ENCODE measurements at regions not wholly inside any gene's neighbourhood (a gene's known extent, or its start where the extent isn't known, plus 50 kb on each side); places are given as distances from the start of the nearest gene placed in this dataset.

DNA sequence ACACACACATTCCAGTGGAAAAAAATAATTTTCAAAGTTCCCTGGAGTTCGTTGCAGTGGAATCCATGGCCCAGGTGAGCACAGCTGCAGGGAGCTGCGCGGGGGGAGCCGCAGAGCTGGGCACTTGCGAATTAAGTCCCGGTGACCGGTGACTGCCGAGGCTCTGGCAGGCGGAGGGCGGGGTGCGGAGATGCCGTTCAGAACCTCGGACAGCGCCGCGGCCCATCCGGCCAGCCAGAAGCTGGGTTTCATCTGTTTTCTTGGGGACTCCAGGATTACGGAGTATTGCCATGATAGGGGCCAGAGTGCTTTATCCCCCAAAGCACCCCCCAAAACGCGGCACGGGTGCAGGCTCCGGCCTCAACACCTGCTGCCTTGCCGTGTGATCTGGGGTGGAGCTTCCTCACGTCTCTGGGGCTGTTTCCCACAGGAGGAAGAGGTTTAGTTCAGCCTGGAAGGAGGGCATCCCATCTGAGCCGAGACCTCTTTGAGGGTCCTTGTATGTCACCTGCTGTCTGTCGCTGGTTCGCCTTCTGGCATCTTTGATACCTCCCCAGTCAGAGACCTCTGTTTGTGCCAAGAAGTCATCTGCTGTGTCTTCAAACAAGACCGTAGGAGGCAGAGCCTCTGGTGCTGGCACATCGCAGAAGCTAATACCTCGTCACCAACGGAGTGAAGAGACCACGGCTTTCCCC lies 99.4 kb downstream of the YTHDF1 start:
- TF ChIP-seq RFX5 (IDR thresholded peaks at IDR 0.05) (no peak), NR3C1 (IDR thresholded peaks at IDR 0.05) (no peak), JUNB (IDR thresholded peaks at IDR 0.05) (no peak), HDAC2 (IDR thresholded peaks at IDR 0.05) (no peak), RAD21 (conservative IDR thresholded peaks at IDR 0.05 in 1 of 2, IDR thresholded peaks at IDR 0.05 in 1 of 2) (no peak)
- TF ChIP-seq, protein P1, sequence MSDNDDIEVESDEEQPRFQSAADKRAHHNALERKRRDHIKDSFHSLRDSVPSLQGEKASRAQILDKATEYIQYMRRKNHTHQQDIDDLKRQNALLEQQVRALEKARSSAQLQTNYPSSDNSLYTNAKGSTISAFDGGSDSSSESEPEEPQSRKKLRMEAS (IDR thresholded peaks at IDR 0.05), result no peak
- TF ChIP-seq, protein P2, sequence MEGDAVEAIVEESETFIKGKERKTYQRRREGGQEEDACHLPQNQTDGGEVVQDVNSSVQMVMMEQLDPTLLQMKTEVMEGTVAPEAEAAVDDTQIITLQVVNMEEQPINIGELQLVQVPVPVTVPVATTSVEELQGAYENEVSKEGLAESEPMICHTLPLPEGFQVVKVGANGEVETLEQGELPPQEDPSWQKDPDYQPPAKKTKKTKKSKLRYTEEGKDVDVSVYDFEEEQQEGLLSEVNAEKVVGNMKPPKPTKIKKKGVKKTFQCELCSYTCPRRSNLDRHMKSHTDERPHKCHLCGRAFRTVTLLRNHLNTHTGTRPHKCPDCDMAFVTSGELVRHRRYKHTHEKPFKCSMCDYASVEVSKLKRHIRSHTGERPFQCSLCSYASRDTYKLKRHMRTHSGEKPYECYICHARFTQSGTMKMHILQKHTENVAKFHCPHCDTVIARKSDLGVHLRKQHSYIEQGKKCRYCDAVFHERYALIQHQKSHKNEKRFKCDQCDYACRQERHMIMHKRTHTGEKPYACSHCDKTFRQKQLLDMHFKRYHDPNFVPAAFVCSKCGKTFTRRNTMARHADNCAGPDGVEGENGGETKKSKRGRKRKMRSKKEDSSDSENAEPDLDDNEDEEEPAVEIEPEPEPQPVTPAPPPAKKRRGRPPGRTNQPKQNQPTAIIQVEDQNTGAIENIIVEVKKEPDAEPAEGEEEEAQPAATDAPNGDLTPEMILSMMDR (IDR thresholded peaks at IDR 0.05), result no peak
